Neural cell (in vitro differentiated cells): ENCODE measurements at regions not wholly inside any gene's neighbourhood (a gene's known extent, or its start where the extent isn't known, plus 50 kb on each side); places are given as distances from the start of the nearest gene placed in this dataset.

ENCODE experiments used
- H2AFZ ChIP-seq: fragments of 200-600, 300-800 bp; sonication (generic), shearing (Covaris generic); 2 replicates; pipeline ENCODE4 v1.6.0; 2014; ENCODE audit warnings: low read depth, mild to moderate bottlenecking, antibody characterized with exemption, low read length, moderate library complexity
- H3F3A ChIP-seq: fragments of 200-600 bp; shearing (Covaris generic); 2 replicates; pipeline ENCODE4 v1.6.1; 2016; ENCODE audit warnings: mild to moderate bottlenecking, moderate library complexity, mixed read lengths, antibody characterized with exemption, low read length; ENCODE audit not compliant: insufficient read depth, poor library complexity, severe bottlenecking
- H3K27ac ChIP-seq: fragments of 200-600, 300-800 bp; sonication (generic), shearing (Covaris generic); 2 replicates; pipeline ENCODE4 v1.5.1; 2014; ENCODE audit warnings: mild to moderate bottlenecking, low read length, moderate library complexity
- H3K27me3 ChIP-seq: fragments of 300-800, 200-600 bp; sonication (generic), shearing (Covaris generic); 2 replicates; pipeline ENCODE4 v1.6.0; 2014; ENCODE audit warnings: mild to moderate bottlenecking, low read depth, low read length, moderate library complexity; ENCODE audit not compliant: insufficient read depth
- H3K36me3 ChIP-seq: fragments of 300-800, 200-600 bp; sonication (generic), shearing (Covaris generic); 2 replicates; pipeline ENCODE4 v1.5.1; 2014; ENCODE audit warnings: mild to moderate bottlenecking, antibody characterized with exemption, low read length, moderate library complexity; ENCODE audit not compliant: insufficient read depth
- H3K4me2 ChIP-seq: fragments of 300-800, 200-600 bp; sonication (generic), shearing (Covaris generic); 2 replicates; pipeline ENCODE4 v1.6.0; 2014; ENCODE audit warnings: mild to moderate bottlenecking, low read length
- H3K4me3 ChIP-seq: fragments of 300-800, 200-600 bp; sonication (generic), shearing (Covaris generic); 2 replicates; pipeline ENCODE4 v1.5.1; 2014; ENCODE audit warnings: mild to moderate bottlenecking, low read length, moderate library complexity
- H3K79me2 ChIP-seq: fragments of 200-600 bp; shearing (Covaris generic); replicated peaks from 2 replicates; pipeline ENCODE4 v1.6.0; 2014; ENCODE audit warnings: mild to moderate bottlenecking, low read length, moderate library complexity; ENCODE audit not compliant: insufficient read depth
- H3K9ac ChIP-seq: fragments of 300-800, 200-600 bp; sonication (generic), shearing (Covaris generic); 2 replicates; pipeline ENCODE4 v1.6.1; 2016; ENCODE audit warnings: mild to moderate bottlenecking, low read length, mixed read lengths
- H3K9me2 ChIP-seq: fragments of 200-600 bp; shearing (Covaris generic); 2 replicates; pipeline ENCODE4 v1.6.1; 2016; ENCODE audit warnings: mild to moderate bottlenecking, low read length, mixed read lengths; ENCODE audit not compliant: insufficient read depth
- H3K9me3 ChIP-seq: fragments of 200-600, 300-800 bp; sonication (generic), shearing (Covaris generic); 2 replicates; pipeline ENCODE4 v1.6.1; 2016; ENCODE audit warnings: mild to moderate bottlenecking, mixed run types, low read length, moderate library complexity, mixed read lengths
- H4K20me1 ChIP-seq: fragments of 200-600 bp; shearing (Covaris generic); 2 replicates; pipeline ENCODE4 v1.6.1; 2016; ENCODE audit warnings: mild to moderate bottlenecking, mixed run types; ENCODE audit not compliant: insufficient read depth
- CTCF ChIP-seq: fragments of 450-650 bp; IDR thresholded peaks from 2 replicates; pipeline ENCODE4 v1.5.1; 2014; ENCODE audit warnings: antibody characterized with exemption, mild to moderate bottlenecking, moderate library complexity; ENCODE audit not compliant: poor library complexity, severe bottlenecking
- EP300 ChIP-seq: fragments of 450-650 bp; conservative IDR thresholded peaks from 2 replicates; pipeline ENCODE4 v1.6.1; 2014; ENCODE audit warnings: antibody characterized with exemption, mild to moderate bottlenecking, moderate library complexity; ENCODE audit not compliant: poor library complexity, severe bottlenecking
- EZH2 ChIP-seq: fragments of 200-600, 300-800 bp; shearing (Covaris generic), sonication (generic); IDR thresholded peaks from 2 replicates; pipeline ENCODE4 v1.6.1; 2014; ENCODE audit warnings: antibody characterized with exemption, low read length, borderline replicate concordance, mild to moderate bottlenecking; ENCODE audit not compliant: insufficient read depth, poor library complexity, severe bottlenecking
- MXI1 ChIP-seq: fragments of 450-650 bp; conservative IDR thresholded peaks from 2 replicates; pipeline ENCODE4 v1.6.1; 2014; ENCODE audit warnings: antibody characterized with exemption, mild to moderate bottlenecking; ENCODE audit not compliant: poor library complexity, severe bottlenecking
- POLR2AphosphoS5 ChIP-seq: IDR thresholded peaks from 2 replicates; pipeline ENCODE4 v1.6.1; 2012
- RAD21 ChIP-seq: fragments of 450-650 bp; conservative IDR thresholded peaks from 2 replicates; pipeline ENCODE4 v1.6.1; 2014; ENCODE audit warnings: antibody characterized with exemption, mild to moderate bottlenecking, moderate library complexity
- REST ChIP-seq: IDR thresholded peaks from 2 replicates; pipeline ENCODE4 v1.6.1; 2012; ENCODE audit warnings: borderline replicate concordance
- SMC3 ChIP-seq: fragments of 450-650 bp; conservative IDR thresholded peaks from 2 replicates; pipeline ENCODE4 v1.6.1; 2014; ENCODE audit warnings: antibody characterized with exemption, mild to moderate bottlenecking, moderate library complexity; ENCODE audit not compliant: poor library complexity
- TAF1 ChIP-seq: IDR thresholded peaks from 2 replicates; pipeline ENCODE4 v1.6.1; 2012; ENCODE audit warnings: low read depth

GRCh38 chr4:166460769-166461550 is 587.9 kb downstream of the TLL1 start:
- Histone ChIP-seq H3K4me3 (no peak overlapping the region), H3K27ac (no peak overlapping the region), H3K36me3 (no peaks in the 10 kb centered on the region), H3F3A (no peaks in the 10 kb centered on the region), H3K4me2 (no peak overlapping the region), H4K20me1 (no peaks in the 10 kb centered on the region), H3K9ac (no peak overlapping the region), H3K9me2 (no peaks in the 10 kb centered on the region), H2AFZ (no peak overlapping the region), H3K27me3 (no peaks in the 10 kb centered on the region), H3K79me2 (no peaks in the 10 kb centered on the region), H3K9me3 (no peaks in the 10 kb centered on the region)
- TF ChIP-seq TAF1: no peak
- no peak for TF ChIP-seq REST
- TF ChIP-seq EP300: no peak
- no peak for TF ChIP-seq RAD21
- TF ChIP-seq MXI1: no peak
- no peak for TF ChIP-seq CTCF
- TF ChIP-seq EZH2: no peak
- no peak for TF ChIP-seq POLR2AphosphoS5
- no peak for TF ChIP-seq SMC3

- TF ChIP-seq EZH2: no peak
- no peak for TF ChIP-seq REST
- H3K9me3 ChIP-seq: no peaks in the 10 kb centered on the region
- H3K36me3 ChIP-seq: no peaks in the 10 kb centered on the region
- H2AFZ ChIP-seq: no peak overlapping the region
- no peaks in the 10 kb centered on the region for H3K79me2 ChIP-seq
- H4K20me1 ChIP-seq: no peaks in the 10 kb centered on the region
- no peaks in the 10 kb centered on the region for H3K27me3 ChIP-seq
- H3K4me3 ChIP-seq: no peak overlapping the region
- H3K9me2 ChIP-seq: no peaks in the 10 kb centered on the region
- H3F3A ChIP-seq: no peaks in the 10 kb centered on the region
- no peak overlapping the region for H3K4me2 ChIP-seq
- no peak overlapping the region for H3K9ac ChIP-seq
- H3K27ac ChIP-seq: no peak overlapping the region
These were observed 608.0 kb downstream of the TLL1 start for GRCh38 chr4:166481055-166481454.
